ENCODE measurements at regions not wholly inside any gene's neighbourhood (a gene's known extent, or its start where the extent isn't known, plus 50 kb on each side); places are given as distances from the start of the nearest gene placed in this dataset.

DNA sequence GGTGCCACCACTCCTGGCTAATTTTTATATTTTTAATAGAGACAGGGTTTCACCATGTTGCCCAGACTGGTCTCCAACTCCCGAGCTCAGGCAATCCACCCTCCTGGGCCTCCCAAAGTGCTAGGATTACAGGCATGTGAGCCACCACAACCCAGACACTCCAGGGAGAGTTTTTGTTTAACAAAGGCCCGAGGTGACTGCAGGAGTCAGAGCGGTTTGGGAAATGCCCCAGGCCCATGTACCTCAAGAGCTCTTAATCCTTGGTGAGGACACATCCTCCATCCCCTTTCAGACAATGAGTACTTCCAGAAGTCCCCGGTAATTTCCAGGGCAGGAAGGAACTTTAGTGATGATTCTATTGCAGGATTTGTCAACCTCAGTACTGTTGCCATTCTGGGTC is 176.0 kb downstream of the ESRRB start:
- DNase-seq (ENCODE audit: low spot score) = no peak
- in situ Hi-C loops (cut with HindIII; ENCODE audit: low sequenced_read_pairs) = no loop called here

DNA sequence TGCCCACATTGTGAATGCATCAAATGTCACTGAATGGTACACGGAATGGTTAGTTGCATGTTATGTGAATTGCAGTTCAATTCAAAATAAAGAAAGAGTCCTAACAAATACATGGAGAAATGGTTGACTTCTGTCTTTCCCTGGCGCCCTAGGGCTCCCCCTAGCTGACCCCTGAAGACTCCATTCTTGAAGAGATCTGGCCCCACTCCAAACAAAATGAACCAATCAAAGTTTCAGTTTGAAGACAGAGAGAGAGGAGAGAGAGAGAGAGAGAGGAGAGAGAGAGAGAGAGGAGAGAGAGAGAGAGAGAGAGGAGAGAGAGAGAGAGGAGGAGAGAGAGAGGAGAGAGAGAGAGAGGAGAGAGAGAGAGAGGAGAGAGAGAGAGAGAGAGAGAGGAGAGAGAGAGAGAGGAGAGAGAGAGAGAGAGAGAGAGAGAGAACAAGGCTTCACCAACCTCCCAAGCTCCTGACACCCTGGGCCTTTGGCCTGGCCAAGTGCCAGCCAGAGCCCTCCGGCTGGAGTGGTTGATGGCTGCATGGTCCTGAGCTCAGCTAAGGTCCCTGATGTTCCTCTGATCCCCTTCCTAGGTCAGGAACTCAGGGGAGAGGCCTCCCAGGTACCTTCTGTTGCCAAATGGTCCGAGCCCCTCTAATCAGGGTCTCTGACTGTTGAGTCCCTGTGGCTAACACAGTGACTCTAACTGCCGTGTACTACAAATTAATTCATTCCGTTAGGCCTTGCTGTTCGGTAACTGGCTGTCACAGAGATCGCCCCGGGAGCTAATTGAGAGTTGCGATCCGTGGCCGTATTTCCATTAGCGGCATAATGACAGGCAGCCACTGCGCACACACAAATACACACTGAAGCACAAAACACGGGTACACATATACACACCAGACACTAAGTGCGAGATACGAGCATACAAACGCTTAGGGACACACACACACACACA is 188.8 kb downstream of the ESRRB start:
- DNase-seq (ENCODE audit: low spot score) = no peak

DNA sequence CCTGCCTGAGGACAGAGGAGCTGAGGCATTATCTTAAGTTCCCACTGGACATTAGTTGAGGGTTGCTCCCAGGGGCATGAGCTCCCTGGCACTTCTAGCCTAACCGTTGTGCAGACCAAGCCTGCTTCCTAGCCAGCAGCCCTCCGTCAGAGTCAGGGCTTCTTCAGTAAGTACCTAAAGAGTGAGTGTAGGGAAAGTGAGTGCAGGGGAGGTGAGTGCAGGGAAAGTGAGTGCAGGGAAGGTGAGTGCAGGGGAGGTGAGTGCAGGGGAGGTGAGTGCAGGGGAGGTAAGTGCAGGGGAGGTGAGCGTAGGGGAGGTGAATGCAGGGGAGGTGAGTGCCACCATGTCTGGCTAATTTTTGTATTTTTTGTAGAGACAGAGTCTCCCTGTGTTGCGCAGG is 190.5 kb downstream of the ESRRB start:
- DNase-seq (ENCODE audit: low spot score) = no peak
- in situ Hi-C loops (cut with HindIII; ENCODE audit: low sequenced_read_pairs) = no loop called here

More for the DNA sequence above, 188.8 kb downstream of the ESRRB start:
- in situ Hi-C loops (cut with HindIII; ENCODE audit: low sequenced_read_pairs) = no loop called here

DNA sequence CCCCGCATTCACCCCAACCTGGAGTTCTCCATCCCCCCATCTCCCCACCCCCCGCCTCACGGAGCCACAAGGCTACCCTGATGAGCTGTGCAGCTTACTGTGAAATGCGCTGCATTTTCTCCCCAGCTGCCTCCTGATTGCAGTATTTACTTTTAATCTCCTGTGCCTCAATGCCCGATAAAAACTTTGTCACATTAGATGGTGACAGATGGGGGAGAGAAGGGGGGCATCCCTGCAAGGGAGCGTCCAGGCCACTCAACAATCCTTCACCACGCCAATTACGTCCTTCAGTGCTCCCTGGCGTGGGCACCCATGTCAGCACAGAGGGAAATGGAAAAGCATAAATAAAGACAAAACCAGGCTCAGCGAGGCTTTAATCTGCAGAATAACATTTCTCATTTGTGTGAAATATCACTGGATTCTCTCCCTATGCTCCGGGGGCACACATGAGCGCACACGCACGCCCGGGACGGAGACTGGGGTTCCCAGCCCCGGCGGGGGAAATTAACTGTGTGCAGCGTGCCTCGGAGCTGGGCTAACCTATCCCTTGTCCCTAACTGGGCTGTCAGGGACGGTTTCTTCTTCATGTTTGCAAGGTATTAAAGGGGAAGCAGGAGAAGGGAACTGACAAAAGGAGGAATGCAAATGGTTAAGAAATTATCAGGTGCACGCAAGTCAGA is 186.7 kb upstream of the VASH1 start:
- no peak for DNase-seq (ENCODE audit: low spot score)
- in situ Hi-C loops (cut with HindIII; ENCODE audit: low sequenced_read_pairs) = no loop called here

DNA sequence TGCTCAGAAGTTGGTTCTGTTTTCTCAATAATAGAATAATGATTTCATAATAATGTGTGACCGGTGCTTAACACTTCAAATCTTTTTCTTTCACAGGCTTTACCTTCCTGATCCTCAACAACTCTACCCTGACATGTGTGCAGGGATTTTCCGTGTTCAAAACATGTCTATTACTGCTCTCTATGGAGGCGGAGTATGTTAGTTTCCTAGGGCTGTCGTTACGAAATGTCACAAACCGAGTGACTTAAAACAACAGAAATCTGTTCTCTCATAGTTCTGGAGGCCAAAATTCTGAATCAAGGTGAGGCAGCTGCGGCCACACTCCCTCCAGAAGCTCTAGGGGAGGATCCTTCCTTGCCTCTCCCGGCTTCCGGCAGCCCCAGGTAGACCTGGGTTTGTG is 186.2 kb upstream of the VASH1 start:
- in situ Hi-C loops (cut with HindIII; ENCODE audit: low sequenced_read_pairs) = no loop called here
- no peak for DNase-seq (ENCODE audit: low spot score)

DNA sequence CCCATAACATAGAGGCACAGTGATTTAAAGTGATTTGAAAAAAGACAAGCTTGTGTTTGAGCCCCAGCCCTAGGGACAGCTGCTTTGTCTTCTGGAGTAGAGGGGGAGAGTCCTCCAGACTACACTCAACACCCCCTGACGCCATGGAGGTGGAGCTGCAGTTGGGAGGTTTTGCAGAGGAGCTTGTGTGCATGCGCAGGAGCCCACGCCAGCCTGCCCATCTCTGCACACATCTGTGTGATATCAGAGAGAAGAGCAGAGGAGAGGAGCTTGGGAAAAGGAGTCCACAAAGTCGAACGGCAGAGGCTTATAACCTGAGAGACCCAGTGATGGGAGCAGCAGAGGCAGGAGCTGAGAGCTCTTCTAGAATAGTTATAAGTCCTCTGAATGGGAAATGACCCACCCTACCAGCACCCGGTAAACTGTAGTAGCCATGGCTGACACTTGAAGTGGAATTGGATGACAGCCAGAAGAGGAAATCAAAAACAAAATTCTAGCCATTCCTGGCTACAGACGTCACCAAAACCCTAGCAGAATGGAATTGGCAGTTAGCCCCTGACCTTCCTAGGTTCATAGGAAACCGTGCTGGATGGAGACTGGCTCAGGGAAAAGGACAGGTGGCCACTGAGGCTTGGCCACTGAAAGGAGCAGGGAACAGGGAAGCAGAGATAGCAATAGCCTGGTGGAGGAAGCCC is 185.1 kb upstream of the VASH1 start:
- in situ Hi-C loops (cut with HindIII; ENCODE audit: low sequenced_read_pairs) = no loop called here
- no peak for DNase-seq (ENCODE audit: low spot score)

DNA sequence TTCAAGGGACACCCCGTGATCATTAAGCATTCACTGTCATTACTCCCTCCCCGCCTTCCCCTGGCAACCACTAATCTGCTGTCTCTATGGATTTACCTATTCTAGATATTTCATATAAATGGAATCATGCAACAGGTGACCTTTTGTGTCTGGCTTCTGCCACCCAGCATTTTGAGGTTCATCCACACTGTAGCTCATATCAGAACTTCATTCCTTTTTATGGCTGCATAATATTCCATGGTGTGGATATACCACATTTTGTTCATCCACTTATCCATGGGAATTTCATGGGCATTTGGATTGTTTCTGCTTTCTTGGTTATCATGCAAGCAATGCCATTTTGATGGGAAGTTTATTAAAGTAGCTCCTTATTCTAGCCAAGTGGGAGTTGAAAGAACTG is 184.2 kb upstream of the VASH1 start:
- in situ Hi-C loops (cut with HindIII; ENCODE audit: low sequenced_read_pairs) = no loop called here
- DNase-seq (ENCODE audit: low spot score) = no peak

DNA sequence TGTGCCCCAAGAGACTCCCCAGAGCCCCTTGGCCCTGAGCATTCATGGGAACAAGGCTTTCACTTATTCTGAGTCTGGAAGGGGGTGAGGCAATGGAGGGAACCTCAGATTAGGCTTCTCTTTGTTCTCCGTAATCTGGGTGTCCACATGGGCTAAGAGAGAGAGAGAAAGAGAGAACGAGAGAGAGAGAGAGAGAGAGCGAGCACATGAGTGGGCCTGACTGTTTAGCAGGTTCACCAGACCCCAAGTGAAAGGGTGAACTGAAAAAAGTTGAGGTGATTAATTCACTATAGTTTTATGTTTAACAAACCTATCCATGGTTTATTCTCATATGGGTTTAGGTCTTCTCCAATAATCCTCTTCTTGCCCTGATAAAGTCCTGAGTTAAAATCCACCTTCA is 183.4 kb upstream of the VASH1 start:
- no peak for DNase-seq (ENCODE audit: low spot score)
- in situ Hi-C loops (cut with HindIII; ENCODE audit: low sequenced_read_pairs) = no loop called here

DNA sequence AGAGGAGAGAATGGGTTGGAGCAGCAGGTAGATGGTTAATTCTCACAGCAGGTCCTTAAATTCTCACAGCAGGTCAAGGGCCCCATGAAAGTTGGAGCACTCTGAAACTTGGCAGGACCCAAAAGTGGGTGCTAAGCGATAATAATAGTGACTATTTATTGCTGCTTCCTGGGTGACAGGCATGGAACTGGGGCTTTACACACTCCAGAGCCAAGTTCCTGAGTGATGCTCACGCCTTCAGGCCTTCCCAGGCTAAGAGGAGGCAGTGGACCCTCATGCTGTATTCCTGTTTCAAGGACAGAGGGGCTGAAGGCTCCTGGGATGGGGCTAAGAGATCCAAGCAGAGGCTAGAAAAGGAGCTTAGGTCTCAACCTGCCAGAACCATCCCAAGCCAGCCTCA is 180.9 kb upstream of the VASH1 start:
- in situ Hi-C loops (cut with HindIII; ENCODE audit: low sequenced_read_pairs) = no loop called here
- DNase-seq (ENCODE audit: low spot score) = no peak

DNA sequence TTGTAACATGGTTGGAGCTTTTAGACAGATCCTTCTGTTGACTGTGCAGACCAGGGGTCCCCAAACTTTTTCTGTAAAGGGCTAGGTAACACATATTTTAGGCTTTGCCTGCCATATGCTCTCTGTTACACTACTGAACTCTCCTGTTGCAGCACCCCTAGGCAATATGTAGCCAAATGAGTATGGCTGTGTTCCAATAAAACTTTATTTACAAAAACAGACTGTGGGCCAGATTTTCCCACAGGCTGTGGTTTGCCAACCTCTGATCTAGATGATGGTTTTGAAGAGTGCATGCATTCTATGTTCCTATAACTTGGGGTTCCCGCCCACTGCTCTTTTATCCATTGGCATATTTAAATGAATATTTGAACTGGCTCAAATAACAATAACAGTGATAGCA is 180.3 kb upstream of the VASH1 start:
- in situ Hi-C loops (cut with HindIII; ENCODE audit: low sequenced_read_pairs) = no loop called here
- DNase-seq (ENCODE audit: low spot score) = no peak

DNA sequence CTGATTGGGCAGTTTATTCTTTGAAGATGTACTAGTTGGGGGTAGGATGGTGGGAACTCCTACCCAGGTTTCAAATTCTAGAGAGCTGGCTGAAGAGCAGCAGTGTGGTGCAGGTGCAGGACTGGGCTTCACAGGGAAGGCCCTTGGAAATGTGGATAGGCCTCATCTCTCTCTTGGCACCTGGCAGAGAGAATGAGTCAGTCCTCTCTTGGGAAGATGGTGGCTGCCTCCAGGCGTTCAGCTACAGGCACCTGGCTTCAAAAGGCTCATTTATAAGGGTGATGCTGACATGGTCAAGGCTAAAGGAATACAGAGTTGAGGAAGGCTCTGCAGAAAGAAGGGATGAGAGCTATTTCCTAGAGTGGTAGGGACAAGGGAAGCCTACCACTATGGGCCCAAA is 179.7 kb upstream of the VASH1 start:
- in situ Hi-C loops (cut with HindIII; ENCODE audit: low sequenced_read_pairs) = no loop called here
- no peak for DNase-seq (ENCODE audit: low spot score)

DNA sequence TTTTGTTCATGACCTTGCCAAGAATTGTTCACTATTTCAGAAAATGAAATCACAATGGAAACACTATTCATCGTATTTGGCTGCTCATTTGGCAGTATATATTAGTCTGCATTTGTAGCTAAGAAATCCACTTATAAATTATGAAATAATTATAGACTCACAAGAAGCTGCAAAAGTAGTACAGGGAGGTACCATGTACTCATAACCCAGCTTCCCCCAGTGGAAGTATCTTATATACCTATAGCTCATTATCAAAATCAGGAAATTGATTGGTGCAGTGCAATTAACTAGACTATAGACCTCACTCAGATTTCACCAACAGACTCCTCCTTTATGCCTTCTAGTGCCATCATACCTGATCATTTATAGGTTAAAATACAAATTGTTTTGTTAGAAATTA is 178.8 kb upstream of the VASH1 start:
- no peak for DNase-seq (ENCODE audit: low spot score)
- in situ Hi-C loops (cut with HindIII; ENCODE audit: low sequenced_read_pairs) = no loop called here

DNA sequence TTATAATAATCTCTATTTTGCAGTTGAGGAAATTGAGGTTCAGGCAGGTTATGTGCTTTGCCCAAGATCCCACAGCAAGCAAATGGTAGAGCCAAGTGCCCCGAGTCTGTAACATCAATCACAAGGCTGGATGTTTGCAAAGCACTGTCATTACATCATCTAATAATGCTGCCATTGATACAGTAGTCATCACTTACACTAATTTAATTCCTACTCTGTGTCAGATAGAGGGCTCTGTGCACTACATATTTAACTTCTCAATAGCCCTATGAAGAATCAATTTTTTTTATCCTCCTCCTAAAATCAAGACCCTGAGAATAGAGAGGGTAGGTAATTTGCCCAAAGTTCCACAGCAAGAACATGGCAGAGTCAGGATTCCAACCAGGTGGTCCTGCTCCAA is 178.1 kb upstream of the VASH1 start:
- in situ Hi-C loops (cut with HindIII; ENCODE audit: low sequenced_read_pairs) = no loop called here
- DNase-seq (ENCODE audit: low spot score) = no peak

DNA sequence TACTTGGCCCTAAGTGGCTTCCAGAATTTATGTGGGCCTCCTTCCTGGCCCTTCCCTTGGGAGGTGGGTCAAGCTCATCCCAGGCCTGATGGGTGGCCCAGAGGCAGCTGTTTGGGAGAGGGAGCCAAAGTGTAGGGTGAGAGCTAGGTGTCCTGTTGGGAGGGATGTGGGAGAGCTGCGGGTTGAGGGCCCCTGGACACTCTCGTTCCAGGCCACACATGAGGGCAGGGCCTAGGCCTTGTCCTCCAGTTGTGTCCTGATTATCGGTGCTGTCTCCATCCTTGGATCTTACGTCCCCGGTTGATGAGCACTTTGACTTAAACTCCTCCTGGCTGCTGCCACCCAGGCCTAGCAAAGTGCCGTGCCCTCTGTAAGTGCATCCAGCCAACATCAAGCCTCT is 177.5 kb upstream of the VASH1 start:
- no peak for DNase-seq (ENCODE audit: low spot score)
- in situ Hi-C loops (cut with HindIII; ENCODE audit: low sequenced_read_pairs) = no loop called here

DNA sequence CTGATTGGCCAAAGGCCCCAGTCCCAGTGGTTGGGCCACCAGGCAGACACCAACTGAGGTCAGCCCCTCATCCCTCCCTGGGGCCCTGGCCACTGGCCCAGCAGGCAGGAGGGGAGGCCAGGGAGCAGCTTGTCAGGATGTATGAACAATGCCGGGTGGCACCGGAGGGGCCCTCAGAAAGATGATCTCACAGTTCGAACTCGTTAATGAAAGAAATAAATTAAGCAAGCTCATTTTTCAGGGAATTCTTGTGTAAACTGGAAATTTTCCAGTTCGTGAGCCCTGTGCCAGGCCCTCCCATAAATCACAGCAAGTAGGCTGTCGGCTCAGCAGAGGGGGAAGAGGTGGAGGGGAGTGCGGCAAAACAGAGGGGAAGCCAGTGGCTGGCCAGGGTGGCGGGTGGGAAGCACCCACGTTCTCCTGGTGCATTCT is 177.0 kb upstream of the VASH1 start:
- DNase-seq (ENCODE audit: low spot score) = no peak
- in situ Hi-C loops (cut with HindIII; ENCODE audit: low sequenced_read_pairs) = no loop called here

DNA sequence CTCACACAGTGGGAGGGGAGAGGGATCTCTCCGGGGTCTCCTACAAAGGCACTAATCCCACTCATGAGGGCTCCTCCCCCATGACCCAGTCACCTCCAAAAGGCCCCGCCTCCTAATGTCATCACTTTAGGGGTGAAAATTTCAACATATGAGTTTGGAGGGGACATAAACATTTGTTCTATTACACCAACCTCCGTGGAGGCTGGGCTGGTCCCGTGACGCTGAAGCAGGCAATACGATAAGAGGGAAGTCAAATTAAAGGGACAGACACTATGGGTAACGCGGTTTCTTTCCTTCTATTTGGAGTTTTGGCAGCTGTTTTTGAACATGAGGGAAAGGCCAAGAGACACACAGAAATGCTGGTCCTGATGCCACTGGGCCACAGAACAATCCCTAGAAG is 175.7 kb upstream of the VASH1 start:
- in situ Hi-C loops (cut with HindIII; ENCODE audit: low sequenced_read_pairs) = no loop called here
- DNase-seq (ENCODE audit: low spot score) = no peak

DNA sequence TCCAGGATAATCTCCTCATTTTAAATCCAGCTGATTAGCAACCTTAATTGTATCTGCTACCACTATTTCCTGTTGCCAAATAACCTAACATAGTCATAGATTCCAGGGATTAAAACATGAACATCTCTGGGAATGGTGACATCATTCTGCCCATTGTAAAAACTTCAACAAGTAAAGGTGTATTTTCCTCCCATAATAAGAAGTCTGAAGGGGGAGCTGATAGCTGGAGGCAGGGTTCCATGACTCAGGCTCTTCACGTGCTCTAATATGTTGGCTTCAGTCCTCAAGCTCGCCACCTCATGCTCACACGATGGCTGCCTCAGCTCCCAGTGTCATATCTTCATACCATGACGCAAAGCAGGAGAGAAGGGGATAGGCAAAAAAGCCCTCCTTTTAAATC is 172.0 kb upstream of the VASH1 start:
- no peak for DNase-seq (ENCODE audit: low spot score)
- in situ Hi-C loops (cut with HindIII; ENCODE audit: low sequenced_read_pairs) = no loop called here

DNA sequence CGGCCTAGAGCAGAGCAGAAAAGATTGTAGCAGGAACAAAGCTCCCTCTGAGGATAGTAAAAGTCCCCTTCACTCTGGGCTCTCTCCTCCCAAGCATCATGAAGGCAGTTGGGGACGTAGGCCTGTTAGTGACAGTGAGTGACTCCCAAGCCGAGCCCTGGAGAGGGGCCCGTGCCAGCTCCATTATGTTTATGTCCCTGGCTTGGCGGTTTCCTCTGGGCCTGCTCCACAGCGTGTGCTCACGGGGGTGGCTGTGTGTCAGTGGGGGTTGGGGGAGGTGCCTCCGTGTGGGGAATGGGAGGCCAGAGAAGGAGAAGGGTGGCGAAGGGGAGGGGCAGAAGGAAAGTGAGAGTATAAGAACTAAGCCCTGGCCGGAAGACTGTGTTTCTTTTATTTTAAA is 170.0 kb upstream of the VASH1 start:
- DNase-seq (ENCODE audit: low spot score) = peak; percentile 11
- in situ Hi-C loops (cut with HindIII; ENCODE audit: low sequenced_read_pairs) = no loop called here

DNA sequence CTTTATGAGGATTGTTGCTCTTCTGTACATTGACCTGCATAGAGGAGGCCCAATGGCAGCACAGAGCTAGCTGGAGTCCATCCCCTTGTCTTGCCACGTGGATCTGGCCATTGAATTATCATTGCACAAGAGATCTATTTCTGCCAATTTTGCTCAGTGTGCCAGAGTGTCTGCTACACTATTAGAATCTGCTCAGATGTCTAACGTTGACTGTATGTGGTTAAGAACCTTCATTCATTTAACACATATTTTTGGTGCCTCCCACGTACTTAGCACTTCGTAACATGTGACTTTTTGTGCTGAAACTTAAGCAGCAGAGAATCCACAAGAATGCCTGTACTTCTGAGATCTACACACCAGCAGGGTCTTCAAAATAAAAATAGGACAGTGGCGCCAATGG is 166.0 kb upstream of the VASH1 start:
- DNase-seq (ENCODE audit: low spot score) = no peak
- in situ Hi-C loops (cut with HindIII; ENCODE audit: low sequenced_read_pairs) = no loop called here

DNA sequence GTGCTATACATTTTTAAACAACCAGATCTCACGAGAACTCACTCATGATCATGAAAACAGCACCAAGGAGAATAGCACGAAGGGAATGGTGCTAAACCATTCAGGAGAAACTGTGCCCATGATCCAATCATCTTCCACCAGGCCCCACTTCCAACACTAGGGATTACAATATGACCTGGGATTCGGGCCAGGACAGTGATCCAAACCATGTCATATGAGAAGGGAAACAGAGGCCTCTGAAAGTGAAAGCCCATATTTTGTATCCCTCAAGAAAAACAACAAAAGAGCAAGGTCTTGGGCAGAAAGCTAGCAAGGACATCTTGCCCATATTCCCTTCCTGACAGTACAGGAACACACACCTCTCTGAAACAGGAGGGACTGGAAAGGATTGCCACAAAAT is 163.9 kb upstream of the VASH1 start:
- DNase-seq (ENCODE audit: low spot score) = peak; percentile 2
- in situ Hi-C loops (cut with HindIII; ENCODE audit: low sequenced_read_pairs) = no loop called here
